Stimulated activated CD4-positive, alpha-beta T cell treated with anti-CD3 and anti-CD28 coated beads, TNF-alpha, amount 100 ng/mL, for 24 hours (primary cell): ENCODE measurements at regions not wholly inside any gene's neighbourhood (a gene's known extent, or its start where the extent isn't known, plus 50 kb on each side); places are given as distances from the start of the nearest gene placed in this dataset.

Experiments
- DNase-seq, 3 experiments: peaks; one replicate each; pipeline ENCODE4 v3.0.0-alpha.2; 2020; ENCODE audit warnings: low read depth in 3 of 3

DNA sequence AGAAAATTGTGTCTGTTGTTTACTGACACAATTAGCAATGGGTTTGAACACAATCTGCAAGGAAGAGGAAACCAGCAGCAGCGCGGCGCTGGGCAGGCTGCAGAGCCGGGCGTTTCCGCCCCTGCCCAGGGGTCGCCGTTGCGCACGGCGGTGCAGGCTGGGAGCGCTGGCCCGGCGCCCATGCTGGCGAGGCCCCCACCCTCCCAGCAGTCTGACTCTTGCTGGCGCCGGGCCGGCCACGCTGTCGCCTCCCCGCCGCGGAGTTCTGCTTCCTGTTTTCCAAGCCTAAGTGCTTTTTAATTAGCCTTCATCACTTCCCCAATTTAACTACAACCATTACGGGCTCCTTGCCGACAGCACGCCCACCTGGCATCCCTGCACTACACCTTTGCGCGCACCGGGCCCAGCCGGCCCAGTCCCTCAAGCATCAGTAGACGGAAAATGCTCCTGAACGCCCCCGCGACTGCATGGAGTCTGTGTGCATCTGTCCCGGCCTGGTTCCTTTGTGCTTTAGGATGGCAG lies 212.1 kb downstream of the GXYLT1 start:
- DNase-seq: no peak

GRCh38 chr12:41930866-41931437 lies 213.7 kb downstream of the GXYLT1 start:
- DNase-seq: no peak

GRCh38 chr12:41924111-41924510 lies 220.6 kb downstream of the GXYLT1 start:
- no peak for DNase-seq

DNA sequence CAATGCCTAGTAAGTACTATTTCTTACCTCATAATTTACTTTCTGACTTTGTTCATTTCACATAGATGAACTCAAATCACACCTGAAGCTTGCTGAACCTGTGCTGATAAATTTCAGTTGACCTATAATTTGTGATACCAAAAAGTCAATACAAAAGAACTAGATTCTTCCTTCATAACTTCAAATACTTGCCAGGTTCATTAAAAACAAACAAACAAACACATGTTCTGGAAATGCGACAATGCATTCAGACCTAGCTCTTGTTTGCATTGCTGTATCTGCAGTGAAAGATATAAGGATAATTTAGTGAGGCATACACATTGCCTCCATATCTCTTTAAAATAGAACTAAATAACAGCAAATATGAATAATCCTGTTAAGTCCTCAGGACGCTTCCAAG lies 221.3 kb downstream of the GXYLT1 start:
- DNase-seq: no peak

DNA sequence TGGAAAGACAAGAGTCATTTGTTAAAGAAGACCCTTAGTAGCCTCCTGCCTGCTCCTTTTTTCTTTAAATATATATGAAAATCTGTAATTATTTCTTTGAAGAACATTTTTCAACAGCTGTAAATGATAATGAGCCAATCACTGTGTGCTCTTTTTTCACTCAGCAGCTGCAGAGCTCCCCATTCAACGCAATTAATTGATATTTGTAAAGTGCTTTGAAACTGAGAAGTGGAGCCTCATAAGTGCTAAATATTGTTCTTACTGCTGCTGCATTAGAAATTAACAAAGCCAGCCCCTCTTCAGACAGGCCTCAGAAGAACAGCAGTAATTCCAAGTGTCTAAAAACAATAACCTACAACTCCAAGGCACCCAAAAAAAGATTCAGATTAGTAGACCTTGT lies 224.3 kb downstream of the GXYLT1 start:
- no peak for DNase-seq

DNA sequence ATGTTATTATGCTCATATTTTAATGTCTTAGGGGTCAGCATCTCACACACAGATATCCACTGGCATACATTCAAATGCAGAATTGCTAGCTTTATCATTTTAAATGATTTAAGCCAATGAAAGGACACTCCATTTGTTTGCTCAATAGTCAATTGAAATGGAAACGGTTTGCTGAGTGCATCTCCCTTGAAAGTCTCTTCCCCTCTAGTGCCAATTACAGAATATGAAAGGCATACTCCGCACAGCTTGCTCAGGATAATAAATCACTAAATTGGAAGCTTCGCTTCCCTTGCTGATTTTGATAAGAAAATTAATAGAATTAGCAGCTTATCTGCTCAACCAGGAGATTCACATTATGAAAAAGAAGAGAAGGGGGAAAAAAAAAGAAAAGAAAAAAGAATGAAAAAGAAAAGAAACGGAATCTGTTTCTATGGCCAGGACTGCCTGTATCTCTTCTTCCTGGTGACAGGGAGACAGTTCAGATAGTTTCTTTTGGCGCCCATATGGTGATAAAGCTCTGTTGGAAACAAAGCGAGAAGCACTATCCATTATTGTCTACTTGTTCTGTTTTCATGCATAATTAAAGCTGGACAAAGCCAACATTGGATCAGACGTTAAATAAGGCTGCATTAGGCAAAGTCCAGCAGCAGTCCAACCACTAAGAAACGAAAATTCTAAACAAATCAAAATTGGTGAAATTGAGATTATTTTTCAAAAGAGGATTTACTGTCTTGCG lies 225.0 kb downstream of the GXYLT1 start:
- DNase-seq: no peak

- DNase-seq: no peak
These were observed 225.6 kb downstream of the GXYLT1 start for GRCh38 chr12:41919048-41919447.

- no peak for DNase-seq
These were observed 226.7 kb downstream of the GXYLT1 start for GRCh38 chr12:41917938-41918341.

GRCh38 chr12:41917181-41917580 lies 227.5 kb downstream of the GXYLT1 start:
- no peak for DNase-seq

- no peak for DNase-seq
These were observed 233.9 kb downstream of the GXYLT1 start for GRCh38 chr12:41910578-41911320.

GRCh38 chr12:41908206-41908605 lies 236.5 kb downstream of the GXYLT1 start:
- DNase-seq: no peak

- DNase-seq: no peak
These were observed 237.1 kb downstream of the GXYLT1 start for GRCh38 chr12:41907550-41907949.

GRCh38 chr12:41907021-41907420 lies 237.7 kb downstream of the GXYLT1 start:
- DNase-seq: no peak

- no peak for DNase-seq
These were observed 238.8 kb downstream of the GXYLT1 start for GRCh38 chr12:41905759-41906297.

- DNase-seq: no peak
These were observed 239.5 kb downstream of the GXYLT1 start for GRCh38 chr12:41905073-41905758.

DNA sequence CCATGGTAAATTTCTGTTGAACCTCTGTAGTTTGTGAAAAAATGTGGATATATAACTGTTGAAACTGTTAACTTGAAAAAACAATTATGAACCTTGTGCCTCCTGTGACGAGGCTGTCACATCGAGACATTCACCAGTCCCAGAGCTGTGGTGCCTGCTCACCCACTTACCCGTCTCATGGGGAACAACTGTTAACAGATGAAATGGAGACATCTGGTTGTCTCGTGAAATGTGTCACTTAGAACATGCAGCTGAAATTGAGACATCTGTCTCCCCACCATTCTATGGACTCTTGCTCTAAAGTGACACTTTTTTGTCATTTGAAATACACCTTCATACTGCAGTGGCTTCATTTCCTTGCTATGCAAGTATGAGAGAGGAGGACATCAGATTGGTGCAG lies 240.6 kb downstream of the GXYLT1 start:
- DNase-seq: no peak

DNA sequence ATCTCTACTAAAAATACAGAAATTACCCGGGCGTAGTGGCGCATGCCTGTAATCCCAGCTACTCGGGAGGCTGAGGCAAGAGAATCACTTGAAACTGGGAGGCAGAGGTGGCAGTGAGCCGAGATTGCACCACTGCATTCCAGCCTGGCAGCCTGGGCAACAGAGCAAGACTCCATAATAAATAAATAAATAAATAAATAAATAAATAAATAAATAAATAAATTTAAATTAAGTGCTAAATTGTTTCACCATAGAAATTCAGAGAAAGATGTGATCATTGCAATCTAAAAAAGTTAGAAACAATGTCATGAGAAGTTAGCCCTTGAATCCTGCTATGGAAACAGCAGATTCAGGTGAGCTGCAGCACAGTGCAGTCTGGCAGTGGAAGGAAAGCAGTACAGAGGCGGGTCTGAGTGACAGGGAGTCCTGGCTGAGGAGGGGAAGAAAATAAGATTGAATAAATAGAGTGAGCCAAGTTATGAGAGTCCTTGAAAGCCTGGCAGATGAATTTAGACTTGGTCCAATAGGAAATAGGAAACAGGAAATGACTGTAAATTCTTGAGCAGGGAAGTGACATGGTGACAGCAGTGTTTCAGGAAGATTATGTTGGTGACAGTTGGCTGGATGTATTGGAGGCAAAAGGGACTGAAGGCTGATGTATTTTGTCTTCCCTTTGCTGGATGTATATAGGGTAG lies 241.5 kb downstream of the GXYLT1 start:
- DNase-seq: no peak

GRCh38 chr12:41899577-41899976 lies 245.1 kb downstream of the GXYLT1 start:
- DNase-seq: no peak

- DNase-seq: no peak
These were observed 247.1 kb downstream of the GXYLT1 start for GRCh38 chr12:41897593-41897992.

DNA sequence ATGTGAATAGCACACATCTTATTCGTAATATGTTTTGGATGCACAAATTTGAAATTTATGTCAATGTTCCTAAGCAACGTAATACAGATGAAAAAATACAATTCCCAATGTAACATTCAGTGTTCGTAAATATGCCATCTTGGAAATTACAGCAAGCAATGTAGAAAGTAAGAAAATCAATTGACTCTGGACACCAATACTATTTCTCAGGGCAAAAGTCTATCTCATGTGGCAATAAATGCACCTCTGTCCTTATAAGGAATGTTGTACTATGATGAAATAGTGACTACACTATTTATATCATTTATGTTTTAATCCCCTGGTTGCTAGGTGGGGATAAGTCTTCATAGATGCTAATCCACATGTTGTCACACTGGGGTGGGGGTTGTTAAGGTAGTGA lies 251.2 kb downstream of the GXYLT1 start:
- no peak for DNase-seq

DNA sequence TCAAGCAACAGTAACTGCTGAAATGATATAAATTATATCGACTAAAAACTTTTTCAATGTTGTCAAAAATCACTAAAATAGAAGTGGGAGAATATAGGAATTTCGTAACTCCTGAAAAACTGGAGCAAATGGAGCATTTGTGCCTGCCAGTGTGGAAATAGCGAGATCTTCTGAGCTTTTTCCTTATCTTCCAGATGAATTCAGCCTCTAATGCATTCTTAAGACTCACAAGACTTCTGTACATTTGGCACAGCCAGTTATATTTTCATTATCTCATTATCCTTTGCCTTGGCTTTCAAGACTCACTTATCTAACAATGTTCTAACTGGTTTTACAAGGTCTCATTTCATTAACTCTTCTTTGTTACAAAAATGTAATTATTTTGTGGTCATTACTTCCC lies 252.4 kb downstream of the GXYLT1 start:
- no peak for DNase-seq
